HG02943 (cell line): ENCODE measurements at regions not wholly inside any gene's neighbourhood (a gene's known extent, or its start where the extent isn't known, plus 50 kb on each side); places are given as distances from the start of the nearest gene placed in this dataset.
"Not testable (repeated sequence)": the region's sequence is repeated elsewhere in the genome, so short reads cannot be mapped to it uniquely, and the experiment has no call there.

Experiments
- ATAC-seq: cut with Tn5 transposase; IDR thresholded peaks from one replicate; pipeline ENCODE4 v1.9.1; 2021; ENCODE audit warnings: mild to moderate bottlenecking, low read depth, moderate library complexity; ENCODE audit not compliant: unreplicated experiment

GRCh38 chr3:6060251-6060650 is 800.7 kb upstream of the GRM7 start:
- ATAC-seq, result no peak

GRCh38 chr3:6062261-6063187 is 798.4 kb upstream of the GRM7 start:
- ATAC-seq, result no peak

GRCh38 chr3:6066397-6066796 is 794.5 kb upstream of the GRM7 start:
- no peak for ATAC-seq

- ATAC-seq, result not testable (repeated sequence)
These were observed 793.9 kb upstream of the GRM7 start for GRCh38 chr3:6066868-6067578.

- ATAC-seq, result no peak
These were observed 786.0 kb upstream of the GRM7 start for GRCh38 chr3:6074952-6075351.

- no peak for ATAC-seq
These were observed 782.5 kb upstream of the GRM7 start for GRCh38 chr3:6078436-6078835.

GRCh38 chr3:6079011-6079410 is 781.9 kb upstream of the GRM7 start:
- ATAC-seq, result no peak

GRCh38 chr3:6079561-6080179 is 781.2 kb upstream of the GRM7 start:
- ATAC-seq, result no peak

GRCh38 chr3:6088433-6088832 is 772.5 kb upstream of the GRM7 start:
- ATAC-seq, result no peak

GRCh38 chr3:6089780-6090179 is 771.1 kb upstream of the GRM7 start:
- no peak for ATAC-seq

GRCh38 chr3:6091262-6091661 is 769.7 kb upstream of the GRM7 start:
- ATAC-seq, result no peak

- no peak for ATAC-seq
These were observed 765.9 kb upstream of the GRM7 start for GRCh38 chr3:6095006-6095405.

- no peak for ATAC-seq
These were observed 763.9 kb upstream of the GRM7 start for GRCh38 chr3:6097021-6097420.

- ATAC-seq, result no peak
These were observed 763.4 kb upstream of the GRM7 start for GRCh38 chr3:6097556-6097955.

GRCh38 chr3:6098516-6099157 is 762.3 kb upstream of the GRM7 start:
- no peak for ATAC-seq

- no peak for ATAC-seq
These were observed 761.3 kb upstream of the GRM7 start for GRCh38 chr3:6099458-6100075.

- ATAC-seq, result no peak
These were observed 755.7 kb upstream of the GRM7 start for GRCh38 chr3:6105187-6105586.

- ATAC-seq, result no peak
These were observed 752.0 kb upstream of the GRM7 start for GRCh38 chr3:6108957-6109356.

GRCh38 chr3:6110451-6110850 is 750.5 kb upstream of the GRM7 start:
- ATAC-seq, result no peak

GRCh38 chr3:6112546-6112945 is 748.4 kb upstream of the GRM7 start:
- ATAC-seq, result no peak
